Naive thymus-derived CD8-positive, alpha-beta T cell (primary cell): ENCODE measurements at regions not wholly inside any gene's neighbourhood (a gene's known extent, or its start where the extent isn't known, plus 50 kb on each side); places are given as distances from the start of the nearest gene placed in this dataset.

Experiments
- ATAC-seq, 2 donors: fragments of 150-1000 bp; cut with Tn5 transposase in 1 of 2; sonication (Bioruptor Pico), chemical (Tn5 transposase) in 1 of 2; 1 replicate in 1 of 2; 2 replicates in 1 of 2; pipeline ENCODE4 v1.10.0; 2021; ENCODE audit warnings: mild to moderate bottlenecking in 2 of 2, moderate library complexity in 2 of 2
- POLR2A ChIA-PET: fragments of 350-600 bp; sonication (Branson Sonifier 250); formaldehyde crosslinking; loops from one replicate; lab custom pipeline; 2021; ENCODE audit warnings: antibody characterized with exemption; lab: Charles Lee
- DNase-seq, 10 donors: peaks; one replicate each; pipeline versions ENCODE4 v3.0.0 to v3.0.0-alpha.2; 2020 to 2022
- H3K27ac Mint-ChIP-seq, 10 donors: one replicate each; pipeline ENCODE4 v1.8.0; 2020 to 2022; ENCODE audit warnings: mild to moderate bottlenecking in 10 of 10, mixed read lengths in 10 of 10, moderate library complexity in 4 of 10, inconsistent platforms in 1 of 10
- H3K27me3 Mint-ChIP-seq, 5 donors: one replicate each; pipeline ENCODE4 v1.8.0; 2021 to 2022; ENCODE audit warnings: mixed read lengths in 5 of 5
- H3K36me3 Mint-ChIP-seq, 3 donors: one replicate each; pipeline ENCODE4 v1.8.0; 2020 to 2022; ENCODE audit warnings: mixed read lengths in 3 of 3, mild to moderate bottlenecking in 2 of 3, inconsistent platforms in 1 of 3
- H3K4me1 Mint-ChIP-seq, 4 donors: one replicate each; pipeline ENCODE4 v1.8.0; 2021 to 2022; ENCODE audit warnings: mixed read lengths in 4 of 4
- H3K4me3 Mint-ChIP-seq, 10 donors: one replicate each; pipeline ENCODE4 v1.8.0; 2020 to 2022; ENCODE audit warnings: mild to moderate bottlenecking in 10 of 10, mixed read lengths in 10 of 10, moderate library complexity in 6 of 10, inconsistent platforms in 1 of 10
- H3K9me3 Mint-ChIP-seq, 9 donors: one replicate each; pipeline ENCODE4 v1.8.0; 2020 to 2022; ENCODE audit warnings: mixed read lengths in 9 of 9, mild to moderate bottlenecking in 3 of 9, inconsistent platforms in 1 of 9, moderate library complexity in 1 of 9

DNA sequence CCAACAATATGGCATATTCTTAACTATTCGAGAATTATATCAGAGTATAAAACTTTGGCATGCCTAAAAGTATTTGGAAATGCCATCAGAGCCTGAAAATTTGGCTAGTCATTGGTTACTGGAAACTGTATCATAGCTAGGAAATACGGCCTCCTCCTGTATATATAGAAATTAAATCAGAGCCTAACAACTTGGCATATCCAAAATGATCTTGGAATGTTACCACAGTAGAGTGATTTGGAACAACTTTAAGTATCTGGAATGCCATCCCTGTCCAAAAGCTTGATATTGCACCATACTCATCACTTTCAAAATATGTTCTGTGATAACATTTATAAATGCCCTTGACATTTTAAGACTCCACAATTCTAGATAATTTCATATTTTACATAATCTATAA is 335.8 kb downstream of the SLITRK1 start:
- Mint-ChIP-seq H3K4me1 (no peaks in the 10 kb centered on the region), H3K36me3 (no peaks in the 10 kb centered on the region), H3K4me3 (no peak overlapping the region), H3K9me3 (peaks cover 0 to 12% (median 5%) of the 10 kb centered on the region in 9 donors), H3K27ac (no peak overlapping the region), H3K27me3 (no peaks in the 10 kb centered on the region)
- DNase-seq (no peak), ATAC-seq (no peak)
- POLR2A ChIA-PET = no interaction called here

DNA sequence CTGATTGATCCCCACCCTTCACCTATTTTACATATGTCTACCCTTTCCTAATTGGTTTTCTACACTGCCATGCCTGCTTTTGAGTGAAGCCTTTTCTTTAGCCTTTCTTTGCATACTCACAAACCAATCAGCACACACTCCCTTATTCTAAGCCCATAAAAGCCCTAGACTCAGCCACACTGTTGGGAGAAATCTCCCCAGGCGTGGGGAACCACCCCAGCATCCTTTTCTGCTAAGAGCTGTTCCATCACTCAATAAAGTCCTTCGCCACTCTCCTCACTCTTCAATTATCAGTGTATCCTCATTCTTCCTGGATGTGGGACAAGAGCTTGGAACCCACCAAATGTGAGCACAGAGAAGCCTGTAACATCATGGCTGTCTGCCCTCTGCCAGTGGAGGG is 343.6 kb downstream of the SLITRK1 start:
- no peaks in the 10 kb centered on the region for H3K4me1 Mint-ChIP-seq
- POLR2A ChIA-PET = no interaction called here
- DNase-seq = peak in 1 of 10 donors; percentile 52
- peaks cover 0 to 31% (median 19%) of the 10 kb centered on the region in 9 donors for H3K9me3 Mint-ChIP-seq
- H3K27ac Mint-ChIP-seq = no peak overlapping the region
- no peaks in the 10 kb centered on the region for H3K27me3 Mint-ChIP-seq
- H3K4me3 Mint-ChIP-seq = no peak overlapping the region
- no peaks in the 10 kb centered on the region for H3K36me3 Mint-ChIP-seq
- no peak for ATAC-seq

GRCh38 chr13:83536941-83537340 is 345.3 kb downstream of the SLITRK1 start:
- H3K4me3 Mint-ChIP-seq = no peak overlapping the region
- DNase-seq = no peak
- POLR2A ChIA-PET = no interaction called here
- no peaks in the 10 kb centered on the region for H3K27me3 Mint-ChIP-seq
- ATAC-seq = no peak
- no peaks in the 10 kb centered on the region for H3K36me3 Mint-ChIP-seq
- no peaks in the 10 kb centered on the region for H3K4me1 Mint-ChIP-seq
- peaks cover 0 to 31% (median 20%) of the 10 kb centered on the region in 9 donors for H3K9me3 Mint-ChIP-seq
- H3K27ac Mint-ChIP-seq = no peak overlapping the region

GRCh38 chr13:83536153-83536552 is 346.1 kb downstream of the SLITRK1 start:
- no peak overlapping the region for H3K27ac Mint-ChIP-seq
- H3K4me1 Mint-ChIP-seq = no peaks in the 10 kb centered on the region
- no peak for DNase-seq
- POLR2A ChIA-PET = no interaction called here
- no peak overlapping the region for H3K4me3 Mint-ChIP-seq
- no peaks in the 10 kb centered on the region for H3K27me3 Mint-ChIP-seq
- no peak for ATAC-seq
- H3K36me3 Mint-ChIP-seq = no peaks in the 10 kb centered on the region
- peaks cover 0 to 30% (median 20%) of the 10 kb centered on the region in 9 donors for H3K9me3 Mint-ChIP-seq

DNA sequence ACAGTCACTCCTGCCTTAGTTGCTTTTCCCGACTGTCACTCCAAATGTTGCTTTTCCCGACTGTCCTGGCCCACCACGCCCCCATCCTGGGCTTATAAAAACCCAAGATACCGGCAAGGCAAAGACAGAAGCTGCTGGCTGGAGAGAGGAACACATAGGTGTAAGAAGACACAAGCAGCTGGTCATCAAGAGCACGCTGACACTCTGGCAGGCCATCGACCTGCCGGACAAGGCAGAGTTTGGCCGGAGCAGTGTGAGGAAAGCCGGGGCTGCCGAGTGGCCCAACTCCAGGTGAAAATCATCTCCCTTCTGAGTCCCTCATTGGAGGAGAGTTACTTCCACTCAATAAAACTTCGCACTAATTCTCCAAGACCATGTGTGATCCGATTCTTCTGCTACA is 349.5 kb downstream of the SLITRK1 start:
- POLR2A ChIA-PET = no interaction called here
- Mint-ChIP-seq H3K4me1 (no peaks in the 10 kb centered on the region), H3K27me3 (no peaks in the 10 kb centered on the region), H3K27ac (no peak overlapping the region), H3K36me3 (no peaks in the 10 kb centered on the region), H3K4me3 (no peak overlapping the region), H3K9me3 (peaks cover 0 to 15% (median 7%) of the 10 kb centered on the region in 9 donors)
- DNase-seq (no peak), ATAC-seq (no peak)

DNA sequence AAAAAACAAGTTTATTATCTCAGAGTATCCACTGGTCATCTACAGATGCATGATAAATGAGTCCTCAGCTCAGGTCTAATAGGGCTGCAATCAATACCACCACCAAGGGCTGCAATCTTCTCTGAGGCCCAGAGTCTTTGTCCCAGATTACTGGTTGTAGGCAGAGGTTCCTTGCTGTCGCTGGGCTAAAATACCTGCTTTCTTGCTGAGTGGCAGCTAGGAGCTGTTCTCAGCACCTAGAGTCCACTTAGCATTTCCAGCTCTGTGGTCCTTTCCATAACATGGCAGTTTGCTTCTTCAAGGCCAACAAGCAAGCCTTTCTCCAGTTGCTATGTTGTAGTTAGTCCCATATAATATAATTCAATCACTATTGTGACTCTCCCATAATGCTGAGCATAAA is 351.3 kb downstream of the SLITRK1 start:
- no peaks in the 10 kb centered on the region for H3K4me1 Mint-ChIP-seq
- no peaks in the 10 kb centered on the region for H3K27me3 Mint-ChIP-seq
- peaks cover 0 to 15% (median 6%) of the 10 kb centered on the region in 9 donors for H3K9me3 Mint-ChIP-seq
- no peak overlapping the region for H3K27ac Mint-ChIP-seq
- no peak overlapping the region for H3K4me3 Mint-ChIP-seq
- no peaks in the 10 kb centered on the region for H3K36me3 Mint-ChIP-seq
- no peak for ATAC-seq
- DNase-seq = no peak
- POLR2A ChIA-PET = no interaction called here

- no peaks in the 10 kb centered on the region for H3K27me3 Mint-ChIP-seq
- POLR2A ChIA-PET = no interaction called here
- peaks cover 0 to 15% (median 0%) of the 10 kb centered on the region in 9 donors for H3K9me3 Mint-ChIP-seq
- no peak overlapping the region for H3K27ac Mint-ChIP-seq
- no peak overlapping the region for H3K4me3 Mint-ChIP-seq
- no peaks in the 10 kb centered on the region for H3K36me3 Mint-ChIP-seq
- no peak for ATAC-seq
- no peaks in the 10 kb centered on the region for H3K4me1 Mint-ChIP-seq
- DNase-seq = no peak
Observed at GRCh38 chr13:83516781-83517180, 365.5 kb downstream of the SLITRK1 start.

- POLR2A ChIA-PET = no interaction called here
- no peaks in the 10 kb centered on the region for H3K36me3 Mint-ChIP-seq
- ATAC-seq (no peak), DNase-seq (no peak)
- no peak overlapping the region for H3K27ac Mint-ChIP-seq
- H3K4me3 Mint-ChIP-seq = no peak overlapping the region
- H3K27me3 Mint-ChIP-seq = no peaks in the 10 kb centered on the region
- H3K4me1 Mint-ChIP-seq = no peaks in the 10 kb centered on the region
- peaks cover 0 to 15% (median 0%) of the 10 kb centered on the region in 9 donors for H3K9me3 Mint-ChIP-seq
Observed at GRCh38 chr13:83515268-83516015, 366.8 kb downstream of the SLITRK1 start.

- Mint-ChIP-seq H3K4me1 (no peaks in the 10 kb centered on the region), H3K36me3 (no peaks in the 10 kb centered on the region), H3K27ac (no peak overlapping the region), H3K4me3 (no peak overlapping the region), H3K9me3 (peaks cover 0 to 9% (median 0%) of the 10 kb centered on the region in 9 donors), H3K27me3 (no peaks in the 10 kb centered on the region)
- no peak for DNase-seq
- ATAC-seq = no peak
- POLR2A ChIA-PET = no interaction called here
Observed at GRCh38 chr13:83508771-83509301, 373.4 kb downstream of the SLITRK1 start.

DNA sequence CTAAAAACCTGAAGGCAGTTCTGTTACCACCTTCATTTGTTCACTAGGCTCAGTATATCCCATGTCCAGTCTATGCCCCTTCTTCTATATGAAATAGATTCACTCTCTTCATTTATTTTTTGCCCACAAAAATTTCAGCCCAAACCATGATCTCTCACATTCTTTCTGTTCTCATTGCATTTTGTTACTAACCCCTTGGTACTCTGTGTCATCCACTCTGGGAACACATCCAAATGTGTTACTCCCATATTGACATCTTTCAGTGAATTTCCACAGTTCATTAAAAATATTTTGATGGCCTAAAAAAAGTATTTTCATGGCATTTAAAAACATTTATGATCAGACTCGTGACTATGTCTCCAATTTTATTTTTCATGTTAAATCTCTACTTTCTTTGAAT is 378.9 kb downstream of the SLITRK1 start:
- H3K36me3 Mint-ChIP-seq = no peaks in the 10 kb centered on the region
- no peak for ATAC-seq
- no peaks in the 10 kb centered on the region for H3K4me1 Mint-ChIP-seq
- H3K27ac Mint-ChIP-seq = no peak overlapping the region
- H3K9me3 Mint-ChIP-seq = peaks cover 0 to 14% (median 4%) of the 10 kb centered on the region in 9 donors
- H3K27me3 Mint-ChIP-seq = no peaks in the 10 kb centered on the region
- H3K4me3 Mint-ChIP-seq = no peak overlapping the region
- POLR2A ChIA-PET = no interaction called here
- no peak for DNase-seq

GRCh38 chr13:83499286-83499685 is 383.0 kb downstream of the SLITRK1 start:
- Mint-ChIP-seq H3K9me3 (peaks cover 0 to 26% (median 4%) of the 10 kb centered on the region in 9 donors), H3K4me3 (no peak overlapping the region), H3K4me1 (no peaks in the 10 kb centered on the region), H3K27ac (no peak overlapping the region), H3K36me3 (no peaks in the 10 kb centered on the region), H3K27me3 (no peaks in the 10 kb centered on the region)
- POLR2A ChIA-PET = no interaction called here
- ATAC-seq = no peak
- no peak for DNase-seq

GRCh38 chr13:83498481-83499190 is 383.6 kb downstream of the SLITRK1 start:
- no peak for DNase-seq
- Mint-ChIP-seq H3K27me3 (no peaks in the 10 kb centered on the region), H3K4me1 (no peaks in the 10 kb centered on the region), H3K9me3 (peaks cover 0 to 30% (median 4%) of the 10 kb centered on the region in 9 donors), H3K4me3 (no peak overlapping the region), H3K36me3 (no peaks in the 10 kb centered on the region), H3K27ac (no peak overlapping the region)
- POLR2A ChIA-PET = no interaction called here
- no peak for ATAC-seq

GRCh38 chr13:83498045-83498444 is 384.2 kb downstream of the SLITRK1 start:
- Mint-ChIP-seq H3K4me1 (no peaks in the 10 kb centered on the region), H3K36me3 (no peaks in the 10 kb centered on the region), H3K27ac (no peak overlapping the region), H3K27me3 (no peaks in the 10 kb centered on the region), H3K4me3 (no peak overlapping the region), H3K9me3 (peaks cover 0 to 26% (median 3%) of the 10 kb centered on the region in 9 donors)
- POLR2A ChIA-PET = no interaction called here
- no peak for DNase-seq
- ATAC-seq = no peak
